Osteoblast (primary cell): ENCODE measurements at regions not wholly inside any gene's neighbourhood (a gene's known extent, or its start where the extent isn't known, plus 50 kb on each side); places are given as distances from the start of the nearest gene placed in this dataset.
"Not testable (repeated sequence)": the region's sequence is repeated elsewhere in the genome, so short reads cannot be mapped to it uniquely, and the experiment has no call there.

ENCODE experiments used
- DNase-seq: peaks from one replicate; pipeline ENCODE4 v3.0.0; 2011; ENCODE audit warnings: low spot score, mixed read lengths; ENCODE audit not compliant: insufficient read length; ENCODE audit errors: missing footprints
- H2AFZ ChIP-seq: 2 replicates; pipeline ENCODE4 v1.6.0; 2011; ENCODE audit warnings: mild to moderate bottlenecking, low read length
- H3K27ac ChIP-seq: 2 replicates; pipeline ENCODE4 v1.5.1; 2011; ENCODE audit warnings: mild to moderate bottlenecking, low read depth, low read length, moderate library complexity
- H3K27me3 ChIP-seq: 2 replicates; pipeline ENCODE4 v1.6.0; 2012; ENCODE audit warnings: mild to moderate bottlenecking, control low read depth, inconsistent platforms, low read length, moderate library complexity; ENCODE audit not compliant: insufficient read depth
- H3K36me3 ChIP-seq: 2 replicates; pipeline ENCODE4 v1.5.1; 2011; ENCODE audit warnings: mild to moderate bottlenecking, low read length, control low read depth, moderate library complexity; ENCODE audit not compliant: insufficient read depth
- H3K4me1 ChIP-seq: 2 replicates; pipeline ENCODE4 v1.5.1; 2011; ENCODE audit warnings: mild to moderate bottlenecking, low read length, control low read depth, moderate library complexity; ENCODE audit not compliant: insufficient read depth
- H3K4me2 ChIP-seq: 2 replicates; pipeline ENCODE4 v1.6.0; 2011; ENCODE audit warnings: mild to moderate bottlenecking, low read length; ENCODE audit not compliant: insufficient read depth
- H3K4me3 ChIP-seq: fragments of 200-600 bp; sonication (generic); 3 replicates; pipeline ENCODE4 v1.5.1; 2012; ENCODE audit warnings: mild to moderate bottlenecking, low read length, inconsistent platforms; ENCODE audit not compliant: insufficient read depth
- H3K79me2 ChIP-seq: 2 replicates; pipeline ENCODE4 v1.6.0; 2012; ENCODE audit warnings: mild to moderate bottlenecking, low read length, control low read depth, inconsistent platforms; ENCODE audit not compliant: insufficient read depth
- H3K9me3 ChIP-seq: 2 replicates; pipeline ENCODE4 v1.5.1; 2011; ENCODE audit warnings: low read depth, low read length, control low read depth
- H4K20me1 ChIP-seq: 2 replicates; pipeline ENCODE4 v1.6.0; 2012; ENCODE audit warnings: mild to moderate bottlenecking, low read length, control low read depth; ENCODE audit not compliant: insufficient read depth
- CTCF ChIP-seq: IDR thresholded peaks from 2 replicates; pipeline ENCODE4 v1.5.1; 2011; ENCODE audit warnings: mild to moderate bottlenecking, low read depth, low read length, moderate library complexity; ENCODE audit errors: extremely low read depth

- DNase-seq = no peak
- Histone ChIP-seq H4K20me1 (no peaks in the 10 kb centered on the region), H3K9me3 (peaks cover 4% of the 10 kb centered on the region), H3K4me3 (no peak overlapping the region), H3K36me3 (no peaks in the 10 kb centered on the region), H3K79me2 (no peaks in the 10 kb centered on the region), H3K4me2 (no peak overlapping the region), H3K4me1 (no peaks in the 10 kb centered on the region), H3K27ac (no peak overlapping the region), H2AFZ (no peak overlapping the region), H3K27me3 (no peaks in the 10 kb centered on the region)
- no peak for TF ChIP-seq CTCF
Measured at GRCh38 chr13:78499802-78500201, 103.5 kb downstream of the POU4F1 start.

GRCh38 chr13:78497702-78498355 lies 105.5 kb downstream of the POU4F1 start:
- Histone ChIP-seq H3K4me3 (no peak overlapping the region), H3K4me1 (no peaks in the 10 kb centered on the region), H3K9me3 (peaks cover 4% of the 10 kb centered on the region), H3K36me3 (no peaks in the 10 kb centered on the region), H4K20me1 (no peaks in the 10 kb centered on the region), H3K27me3 (no peaks in the 10 kb centered on the region), H3K79me2 (no peaks in the 10 kb centered on the region), H3K4me2 (no peak overlapping the region), H2AFZ (no peak overlapping the region), H3K27ac (no peak overlapping the region)
- DNase-seq = no peak
- TF ChIP-seq CTCF = no peak

GRCh38 chr13:78491978-78492377 lies 111.4 kb downstream of the POU4F1 start:
- TF ChIP-seq CTCF = no peak
- no peaks in the 10 kb centered on the region for H3K79me2 ChIP-seq
- H3K4me3 ChIP-seq = no peak overlapping the region
- H3K9me3 ChIP-seq = no peaks in the 10 kb centered on the region
- H3K36me3 ChIP-seq = no peaks in the 10 kb centered on the region
- H2AFZ ChIP-seq = no peak overlapping the region
- H3K4me2 ChIP-seq = no peak overlapping the region
- no peaks in the 10 kb centered on the region for H3K27me3 ChIP-seq
- no peak overlapping the region for H3K27ac ChIP-seq
- no peaks in the 10 kb centered on the region for H3K4me1 ChIP-seq
- no peaks in the 10 kb centered on the region for H4K20me1 ChIP-seq
- no peak for DNase-seq

- H2AFZ ChIP-seq, DNase-seq, H3K9me3 ChIP-seq, H3K79me2 ChIP-seq, H4K20me1 ChIP-seq, H3K36me3 ChIP-seq, H3K4me2 ChIP-seq, H3K27ac ChIP-seq, H3K27me3 ChIP-seq, H3K4me3 ChIP-seq, H3K4me1 ChIP-seq: not testable (repeated sequence)
Measured at GRCh38 chr13:78490225-78490624, 113.1 kb downstream of the POU4F1 start.
